ENCODE measurements at regions not wholly inside any gene's neighbourhood (a gene's known extent, or its start where the extent isn't known, plus 50 kb on each side); places are given as distances from the start of the nearest gene placed in this dataset.
"Not testable (repeated sequence)": the region's sequence is repeated elsewhere in the genome, so short reads cannot be mapped to it uniquely, and the experiment has no call there.

- no peak for TF ChIP-seq CTCF (IDR thresholded peaks at IDR 0.05; ENCODE audit: unreplicated experiment)
- Mint-ChIP-seq H3K27ac (ENCODE audit: unreplicated experiment) (no peak overlapping the region), H3K4me1 (ENCODE audit: unreplicated experiment) (no peaks in the 10 kb centered on the region), H3K4me3 (ENCODE audit: unreplicated experiment) (no peak overlapping the region), H3K27me3 (ENCODE audit: unreplicated experiment) (no peaks in the 10 kb centered on the region), H3K36me3 (ENCODE audit: low read depth, unreplicated experiment) (no peaks in the 10 kb centered on the region), H3K9me3 (ENCODE audit: unreplicated experiment) (no peaks in the 10 kb centered on the region)
- no peak for DNase-seq (ENCODE audit: low spot score)
These were observed 346.8 kb downstream of the JRKL start for GRCh38 chr11:96736601-96737000.

GRCh38 chr11:96738311-96738710 is 348.5 kb downstream of the JRKL start:
- no peaks in the 10 kb centered on the region for H3K36me3 Mint-ChIP-seq (ENCODE audit: low read depth, unreplicated experiment)

GRCh38 chr11:96741068-96741467 is 351.3 kb downstream of the JRKL start:
- H3K4me3 Mint-ChIP-seq (ENCODE audit: unreplicated experiment): no peak overlapping the region
- H3K9me3 Mint-ChIP-seq (ENCODE audit: unreplicated experiment): no peaks in the 10 kb centered on the region
- H3K27ac Mint-ChIP-seq (ENCODE audit: unreplicated experiment): no peak overlapping the region
- H3K27me3 Mint-ChIP-seq (ENCODE audit: unreplicated experiment): no peaks in the 10 kb centered on the region
- H3K36me3 Mint-ChIP-seq (ENCODE audit: low read depth, unreplicated experiment): no peaks in the 10 kb centered on the region
- no peak for TF ChIP-seq CTCF (IDR thresholded peaks at IDR 0.05; ENCODE audit: unreplicated experiment)
- DNase-seq (ENCODE audit: low spot score): no peak
- H3K4me1 Mint-ChIP-seq (ENCODE audit: unreplicated experiment): no peaks in the 10 kb centered on the region

More at GRCh38 chr11:96738311-96738710, 348.5 kb downstream of the JRKL start:
- Mint-ChIP-seq H3K4me3 (ENCODE audit: unreplicated experiment) (no peak overlapping the region), H3K9me3 (ENCODE audit: unreplicated experiment) (no peaks in the 10 kb centered on the region), H3K27me3 (ENCODE audit: unreplicated experiment) (no peaks in the 10 kb centered on the region), H3K4me1 (ENCODE audit: unreplicated experiment) (no peaks in the 10 kb centered on the region), H3K27ac (ENCODE audit: unreplicated experiment) (no peak overlapping the region)
- no peak for DNase-seq (ENCODE audit: low spot score)
- TF ChIP-seq CTCF (IDR thresholded peaks at IDR 0.05; ENCODE audit: unreplicated experiment): no peak

GRCh38 chr11:96744697-96745096 is 354.9 kb downstream of the JRKL start:
- Mint-ChIP-seq H3K27ac (ENCODE audit: unreplicated experiment) (no peak overlapping the region), H3K27me3 (ENCODE audit: unreplicated experiment) (no peaks in the 10 kb centered on the region), H3K9me3 (ENCODE audit: unreplicated experiment) (no peaks in the 10 kb centered on the region), H3K4me1 (ENCODE audit: unreplicated experiment) (no peaks in the 10 kb centered on the region), H3K4me3 (ENCODE audit: unreplicated experiment) (no peak overlapping the region), H3K36me3 (ENCODE audit: low read depth, unreplicated experiment) (no peaks in the 10 kb centered on the region)
- no peak for DNase-seq (ENCODE audit: low spot score)
- no peak for TF ChIP-seq CTCF (IDR thresholded peaks at IDR 0.05; ENCODE audit: unreplicated experiment)

GRCh38 chr11:96748639-96749370 is 359.0 kb downstream of the JRKL start:
- no peaks in the 10 kb centered on the region for H3K36me3 Mint-ChIP-seq (ENCODE audit: low read depth, unreplicated experiment)
- no peak for DNase-seq (ENCODE audit: low spot score)
- no peak overlapping the region for H3K27ac Mint-ChIP-seq (ENCODE audit: unreplicated experiment)
- no peak overlapping the region for H3K4me3 Mint-ChIP-seq (ENCODE audit: unreplicated experiment)
- no peak for TF ChIP-seq CTCF (IDR thresholded peaks at IDR 0.05; ENCODE audit: unreplicated experiment)
- H3K9me3 Mint-ChIP-seq (ENCODE audit: unreplicated experiment): no peaks in the 10 kb centered on the region
- peaks cover 2% of the 10 kb centered on the region for H3K27me3 Mint-ChIP-seq (ENCODE audit: unreplicated experiment)
- H3K4me1 Mint-ChIP-seq (ENCODE audit: unreplicated experiment): no peaks in the 10 kb centered on the region

- H3K9me3 Mint-ChIP-seq (ENCODE audit: unreplicated experiment); H3K4me1 Mint-ChIP-seq (ENCODE audit: unreplicated experiment); DNase-seq (ENCODE audit: low spot score); H3K36me3 Mint-ChIP-seq (ENCODE audit: low read depth, unreplicated experiment); H3K27ac Mint-ChIP-seq (ENCODE audit: unreplicated experiment); H3K27me3 Mint-ChIP-seq (ENCODE audit: unreplicated experiment); H3K4me3 Mint-ChIP-seq (ENCODE audit: unreplicated experiment): not testable (repeated sequence)
These were observed 362.0 kb downstream of the JRKL start for GRCh38 chr11:96751807-96752206.
